Breast epithelium (tissue), 3 donors: ENCODE measurements at regions not wholly inside any gene's neighbourhood (a gene's known extent, or its start where the extent isn't known, plus 50 kb on each side); places are given as distances from the start of the nearest gene placed in this dataset.

Experiments used
- POLR2A ChIP-seq: fragments of 450-650 bp; IDR thresholded peaks from one replicate; pipeline ENCODE4 v1.6.1; 2016; ENCODE audit warnings: antibody characterized with exemption, mild to moderate bottlenecking, moderate library complexity
- POLR2AphosphoS5 ChIP-seq, 3 donors: sonication (generic); formaldehyde crosslinking; IDR thresholded peaks; one replicate each; pipeline ENCODE4 v1.6.1; 2017; ENCODE audit warnings: antibody characterized with exemption in 3 of 3
- TF ChIP-seq, protein P1 (sequence below), 3 donors: fragments of 450-650 bp; IDR thresholded peaks; one replicate each; pipeline ENCODE4 v1.5.1; 2016 to 2017; ENCODE audit warnings: antibody characterized with exemption in 3 of 3, mild to moderate bottlenecking in 3 of 3, moderate library complexity in 3 of 3

DNA sequence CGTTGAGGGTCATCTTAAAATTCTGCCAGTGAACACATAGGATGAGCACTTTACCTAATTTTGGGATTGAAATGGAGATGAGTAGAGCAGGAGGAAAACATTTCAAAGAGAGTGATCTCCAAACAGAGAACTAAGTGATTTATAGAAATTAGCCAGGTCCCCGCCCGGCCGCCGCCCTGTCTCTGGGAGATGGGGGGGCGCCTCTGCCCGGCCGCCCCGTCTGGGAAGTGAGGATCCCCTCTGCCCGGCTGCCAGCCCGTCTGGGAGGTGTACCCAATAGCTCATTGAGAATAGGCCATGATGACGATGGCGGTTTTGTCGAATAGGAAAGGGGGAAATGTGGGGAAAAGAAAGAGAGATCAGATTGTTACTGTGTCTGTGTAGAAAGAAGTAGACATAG is 276.7 kb upstream of the C11orf87 start:
- TF ChIP-seq, protein P1, sequence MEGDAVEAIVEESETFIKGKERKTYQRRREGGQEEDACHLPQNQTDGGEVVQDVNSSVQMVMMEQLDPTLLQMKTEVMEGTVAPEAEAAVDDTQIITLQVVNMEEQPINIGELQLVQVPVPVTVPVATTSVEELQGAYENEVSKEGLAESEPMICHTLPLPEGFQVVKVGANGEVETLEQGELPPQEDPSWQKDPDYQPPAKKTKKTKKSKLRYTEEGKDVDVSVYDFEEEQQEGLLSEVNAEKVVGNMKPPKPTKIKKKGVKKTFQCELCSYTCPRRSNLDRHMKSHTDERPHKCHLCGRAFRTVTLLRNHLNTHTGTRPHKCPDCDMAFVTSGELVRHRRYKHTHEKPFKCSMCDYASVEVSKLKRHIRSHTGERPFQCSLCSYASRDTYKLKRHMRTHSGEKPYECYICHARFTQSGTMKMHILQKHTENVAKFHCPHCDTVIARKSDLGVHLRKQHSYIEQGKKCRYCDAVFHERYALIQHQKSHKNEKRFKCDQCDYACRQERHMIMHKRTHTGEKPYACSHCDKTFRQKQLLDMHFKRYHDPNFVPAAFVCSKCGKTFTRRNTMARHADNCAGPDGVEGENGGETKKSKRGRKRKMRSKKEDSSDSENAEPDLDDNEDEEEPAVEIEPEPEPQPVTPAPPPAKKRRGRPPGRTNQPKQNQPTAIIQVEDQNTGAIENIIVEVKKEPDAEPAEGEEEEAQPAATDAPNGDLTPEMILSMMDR (IDR thresholded peaks at IDR 0.05) = no peak
- no peak for TF ChIP-seq POLR2A
- TF ChIP-seq POLR2AphosphoS5 (IDR thresholded peaks at IDR 0.05) = no peak
